DMS53 treated with DMSO at 0.1 percent for 48 hours (cell line): ENCODE measurements at regions not wholly inside any gene's neighbourhood (a gene's known extent, or its start where the extent isn't known, plus 50 kb on each side); places are given as distances from the start of the nearest gene placed in this dataset.

Experiments
- DNase-seq: peaks from one replicate; lab custom pipeline; 2025; ENCODE audit not compliant: unreplicated experiment; lab: John Stamatoyannopoulos, UW

DNA sequence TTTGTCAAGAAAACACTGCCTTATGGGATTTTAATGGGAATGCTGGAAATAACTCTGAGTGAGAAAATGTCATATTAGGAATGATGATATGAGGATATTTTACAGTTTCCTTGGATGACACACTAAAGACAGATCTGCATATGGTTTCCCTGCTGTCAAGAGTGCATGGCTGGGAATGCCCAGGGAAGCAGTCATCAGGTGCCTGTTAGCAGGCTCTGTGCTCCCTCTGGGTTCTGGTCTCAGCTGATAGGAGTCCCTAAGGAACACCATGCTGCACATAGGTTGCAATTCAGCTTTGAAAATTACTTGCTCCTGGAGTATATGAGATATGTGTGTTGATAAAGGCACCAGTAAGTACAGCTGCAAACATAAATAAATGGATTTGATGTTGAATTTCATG lies 1064.6 kb downstream of the TUSC7 start:
- no peak for DNase-seq

DNA sequence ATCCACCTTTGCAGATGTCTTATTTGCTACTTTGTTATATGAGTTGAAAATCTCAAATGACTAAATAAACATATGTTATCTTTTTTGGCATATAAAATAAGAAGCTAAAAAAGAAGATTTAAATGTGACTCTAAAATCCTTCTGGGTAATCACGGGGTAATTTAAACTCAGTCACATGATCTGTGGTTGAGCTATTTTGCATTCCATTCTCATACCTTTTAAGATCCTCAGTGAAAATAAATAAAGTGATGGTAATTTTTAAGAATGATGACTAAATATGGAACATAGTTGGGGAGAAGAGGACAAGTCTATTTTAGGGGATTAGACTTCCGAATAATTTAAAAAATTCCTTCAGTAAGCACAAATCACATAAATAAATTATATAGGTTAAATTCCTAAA lies 1076.8 kb downstream of the TUSC7 start:
- no peak for DNase-seq

DNA sequence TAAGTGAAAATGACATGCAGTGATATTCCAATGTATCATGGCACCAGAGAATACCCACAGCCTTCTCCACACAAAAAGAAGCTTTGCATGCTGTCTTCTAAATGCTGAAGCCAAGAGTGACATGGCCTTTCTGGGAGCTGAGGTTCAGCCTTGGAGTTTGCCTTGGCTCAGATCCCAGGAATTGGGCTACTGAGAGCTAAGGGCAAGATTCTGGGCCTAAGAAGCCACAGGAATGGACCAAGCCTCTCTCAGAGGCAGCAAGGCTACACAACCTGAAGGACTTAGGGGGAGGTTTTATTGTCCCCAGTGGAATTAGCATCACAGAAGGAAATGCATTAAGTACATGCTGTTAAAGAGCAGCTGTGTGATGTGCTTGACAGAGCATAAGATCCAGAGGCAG lies 1078.5 kb downstream of the TUSC7 start:
- DNase-seq = no peak

DNA sequence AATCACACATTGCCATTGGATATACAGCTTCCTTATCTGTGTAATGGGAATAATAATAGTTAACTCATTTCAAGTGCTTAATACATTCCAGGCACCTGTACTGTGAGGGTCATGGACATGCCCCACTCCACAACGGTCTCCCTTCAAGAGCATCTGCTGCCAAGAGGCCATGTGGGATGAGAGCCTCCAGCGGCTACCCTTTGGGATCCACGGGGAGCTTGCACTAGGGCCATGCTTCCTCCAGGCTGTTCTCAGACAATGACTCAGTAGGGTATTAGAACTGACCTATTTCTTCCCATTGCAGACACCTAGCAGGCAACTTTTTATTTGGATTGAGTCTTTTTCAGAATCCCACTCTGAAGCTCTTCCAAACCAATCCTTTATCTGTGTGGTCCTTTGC lies 1078.9 kb downstream of the TUSC7 start:
- DNase-seq = no peak

DNA sequence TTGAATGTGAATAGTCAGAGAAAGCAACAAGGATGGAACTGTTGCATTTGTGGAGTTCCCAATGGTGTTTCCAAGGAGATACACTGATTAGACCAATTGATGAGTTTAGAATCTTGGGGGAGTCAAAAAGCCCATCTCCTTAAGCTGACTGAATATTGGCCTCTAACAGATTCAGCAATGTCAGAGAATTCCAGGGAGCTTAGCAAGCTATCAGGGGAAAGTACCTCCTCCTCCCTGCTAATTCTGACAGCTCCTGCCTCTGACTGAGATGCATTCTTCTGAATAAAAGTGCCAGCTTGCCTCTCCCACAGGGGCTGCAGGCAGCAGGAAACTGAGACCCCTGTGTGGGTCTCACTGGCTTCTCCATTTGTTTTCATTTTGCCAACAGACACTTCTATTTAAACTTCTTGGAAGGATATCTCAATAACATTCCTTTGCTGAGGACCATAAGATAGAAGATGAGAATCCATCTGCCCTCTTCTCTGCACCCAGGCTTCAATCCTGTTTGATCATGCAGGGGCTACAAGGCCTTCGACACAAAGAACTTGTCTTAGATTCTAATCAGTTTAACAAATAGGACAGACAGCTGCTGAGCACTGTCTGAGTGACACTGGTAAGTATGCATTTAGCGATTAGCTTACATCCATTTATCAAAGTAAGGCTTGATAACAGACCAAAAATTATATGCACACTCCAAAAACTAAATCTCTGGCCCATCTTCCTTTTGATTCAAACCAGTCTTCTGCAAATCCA lies 1080.8 kb downstream of the TUSC7 start:
- DNase-seq = no peak

DNA sequence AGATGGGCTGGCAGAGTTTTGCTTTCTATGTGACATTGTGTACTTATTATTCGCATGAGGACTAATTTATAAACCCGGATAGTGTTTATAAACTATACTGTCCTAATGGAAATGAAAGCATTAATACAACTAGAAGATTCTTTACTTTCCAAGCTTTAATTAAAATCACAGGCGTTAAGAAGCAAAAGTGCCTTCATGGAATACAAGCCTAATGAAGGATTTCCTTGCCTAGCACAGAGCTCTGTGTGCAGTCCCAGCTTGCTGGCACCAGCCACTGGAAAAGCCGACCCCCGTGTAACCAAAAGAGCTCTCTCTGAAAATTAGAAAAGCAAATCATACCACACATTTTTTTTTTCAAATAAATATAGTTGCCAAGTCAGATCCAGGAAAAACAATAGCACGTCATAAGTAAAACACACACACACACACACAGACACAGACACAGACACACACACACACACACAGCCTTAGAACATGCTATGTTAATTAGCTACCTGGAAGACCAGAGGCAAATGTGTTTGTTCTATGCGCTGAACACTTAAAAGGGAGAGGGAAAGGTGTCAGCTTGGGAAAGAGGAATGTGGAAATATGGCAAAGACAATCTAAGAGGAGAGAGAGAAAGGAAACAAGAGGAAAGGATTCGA lies 1084.2 kb downstream of the TUSC7 start:
- no peak for DNase-seq

DNA sequence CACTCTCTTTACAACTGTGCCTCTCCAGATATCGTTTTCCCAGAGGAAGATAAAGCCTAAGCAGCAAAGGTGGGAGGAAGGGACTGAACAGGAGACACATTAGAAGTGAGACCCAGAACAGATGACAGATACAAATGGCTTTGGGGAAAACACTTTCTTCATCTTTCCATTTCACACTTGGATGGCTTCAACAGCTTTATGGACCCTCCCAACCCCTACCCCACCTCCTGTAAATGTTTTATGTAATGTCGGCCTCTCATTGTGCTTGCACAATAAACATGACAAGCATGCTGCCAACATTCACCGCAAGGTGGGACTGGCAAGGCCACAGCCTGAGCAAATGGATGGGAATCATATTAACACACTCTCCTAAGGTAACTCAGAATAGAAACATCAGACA lies 1088.6 kb downstream of the TUSC7 start:
- no peak for DNase-seq

DNA sequence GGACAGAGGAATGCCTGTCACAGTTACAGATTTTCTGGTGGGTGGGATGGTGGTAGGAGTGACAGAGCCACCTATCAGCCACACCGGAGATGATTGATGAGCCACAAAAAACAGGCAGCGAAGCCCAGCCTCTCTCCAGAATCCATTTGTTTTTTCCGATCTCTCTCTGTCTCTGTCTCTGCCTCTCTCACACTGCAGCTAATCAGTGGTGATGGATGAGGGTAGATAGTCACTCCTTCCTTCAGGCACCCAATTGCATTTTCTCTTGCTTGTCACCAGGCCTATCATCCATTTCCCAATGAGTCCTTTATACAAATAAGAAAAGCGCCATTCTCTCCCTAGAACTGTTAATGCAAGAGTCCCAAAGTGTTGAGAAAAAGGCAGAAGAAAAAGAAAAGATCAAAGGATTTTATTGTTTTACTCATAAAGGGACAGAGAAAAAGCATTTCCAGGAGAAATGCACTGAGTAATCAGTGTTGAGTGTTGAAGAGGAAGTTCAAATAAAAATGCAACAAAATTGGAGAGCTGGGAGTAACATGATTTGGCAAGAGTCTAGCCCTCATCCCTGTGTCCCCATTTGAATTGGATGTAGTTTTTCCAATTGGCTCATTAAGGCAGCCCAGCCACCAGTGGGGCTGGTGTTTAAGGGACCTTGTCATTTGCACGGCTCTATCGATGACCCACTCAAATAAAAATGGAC lies 1089.3 kb downstream of the TUSC7 start:
- DNase-seq = no peak

DNA sequence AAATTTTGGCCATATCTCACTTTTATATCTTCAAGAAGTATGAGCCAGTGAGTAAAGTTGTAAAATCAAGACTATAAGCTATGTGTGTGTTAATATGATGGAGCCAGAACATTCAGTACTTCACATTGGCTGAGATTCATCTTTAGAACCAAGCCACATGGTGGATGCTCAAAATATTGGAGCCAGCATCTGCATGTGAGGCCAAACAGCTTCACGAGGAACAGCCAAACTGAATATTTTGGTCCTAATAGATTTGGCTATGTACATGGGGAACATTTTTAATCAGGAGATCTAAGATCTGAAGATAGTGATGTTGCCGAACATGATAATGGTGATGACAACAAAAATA lies 1089.8 kb downstream of the TUSC7 start:
- no peak for DNase-seq

DNA sequence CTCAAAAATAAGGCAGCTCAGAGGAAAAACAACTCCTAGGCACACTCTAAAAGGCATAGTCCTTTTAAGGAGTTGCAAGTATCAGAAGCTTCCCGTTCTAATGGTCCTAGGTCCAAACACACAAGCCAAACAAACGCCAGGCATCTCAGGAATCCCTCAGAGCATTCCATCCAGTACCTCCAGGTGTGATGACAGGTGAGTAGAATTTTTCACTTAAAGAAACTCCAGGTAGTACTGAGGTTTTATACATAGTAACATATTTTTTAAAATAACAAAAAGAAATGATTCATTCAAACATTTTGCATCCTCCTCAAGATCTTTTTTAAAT lies 1092.3 kb downstream of the TUSC7 start:
- DNase-seq = no peak

DNA sequence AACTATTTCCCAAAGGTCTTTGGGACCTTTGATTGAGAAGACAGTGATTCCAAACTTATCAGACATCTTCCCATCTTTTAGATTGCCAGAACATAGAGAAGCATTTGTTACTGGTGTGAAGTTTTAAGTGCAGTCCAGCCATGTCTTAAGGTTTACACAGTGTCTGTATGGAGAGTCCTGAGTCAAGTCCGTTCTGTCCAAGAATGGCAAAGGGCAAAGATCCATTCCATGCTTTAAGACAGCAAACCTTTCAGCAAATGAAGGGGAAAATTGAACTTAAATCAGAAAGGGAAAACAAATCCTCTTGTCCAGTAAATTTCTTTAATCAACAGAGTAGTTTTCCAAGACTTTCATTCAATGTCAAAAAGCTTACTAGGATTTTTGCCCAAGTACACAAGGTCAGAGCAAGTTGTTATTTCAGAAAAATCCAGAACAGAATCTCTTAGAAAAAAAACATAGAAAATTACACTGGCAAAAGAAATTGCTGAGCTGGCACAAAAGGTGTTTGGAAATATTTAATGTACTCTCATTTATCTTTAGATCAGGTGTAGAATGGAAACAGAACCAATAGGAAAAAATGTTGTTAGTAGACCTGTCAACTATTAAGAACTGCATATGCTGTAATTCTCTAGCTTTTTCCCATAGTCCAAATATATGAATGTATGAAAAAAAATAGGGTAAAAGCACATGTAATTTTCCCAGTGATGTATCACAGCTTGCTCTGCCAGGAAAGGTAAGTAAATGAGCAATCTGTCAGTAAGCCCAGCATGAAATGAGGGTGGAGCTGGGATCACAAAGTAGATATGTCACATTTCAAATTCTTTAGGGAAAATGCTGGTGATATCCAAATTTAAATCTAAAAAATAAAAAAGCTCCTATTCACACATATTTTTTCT lies 1099.9 kb downstream of the TUSC7 start:
- DNase-seq = no peak

DNA sequence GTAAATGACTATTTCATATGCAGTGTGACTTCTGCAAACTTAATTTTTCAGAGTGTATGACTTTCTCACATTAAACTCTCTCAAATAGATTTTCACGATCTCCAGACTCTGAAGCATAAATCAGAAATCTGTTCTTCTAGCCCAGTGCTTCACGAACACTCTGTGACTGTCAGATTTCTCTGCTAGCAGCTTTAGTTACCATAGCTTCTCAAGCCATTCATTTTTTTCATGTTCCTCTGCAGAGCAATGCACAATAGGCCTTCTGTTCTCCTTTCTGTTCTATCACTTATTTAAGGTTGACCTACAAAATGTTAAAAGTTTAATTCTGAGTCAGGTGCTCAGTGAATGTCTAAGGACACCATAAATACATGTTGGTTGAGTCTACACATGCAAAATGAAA lies 1102.2 kb downstream of the TUSC7 start:
- no peak for DNase-seq

DNA sequence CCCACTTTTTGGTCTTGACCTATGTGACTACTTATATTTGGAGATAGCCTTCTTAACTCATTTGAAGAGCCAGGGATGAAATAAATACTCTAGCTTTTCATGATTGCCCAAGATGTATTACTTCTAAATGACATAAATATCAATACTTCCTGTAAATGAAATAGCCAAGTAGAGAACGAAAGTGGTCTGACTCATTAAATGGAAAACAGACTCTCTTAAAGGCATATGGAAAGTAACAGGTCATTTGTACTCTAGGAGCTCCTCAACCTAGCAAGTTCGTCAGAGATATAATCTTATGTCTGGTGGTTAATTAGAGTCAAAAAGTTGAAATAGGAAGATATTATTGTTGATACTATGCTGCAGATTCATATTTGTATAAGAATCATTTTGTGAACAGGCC lies 1105.4 kb downstream of the TUSC7 start:
- DNase-seq = no peak

DNA sequence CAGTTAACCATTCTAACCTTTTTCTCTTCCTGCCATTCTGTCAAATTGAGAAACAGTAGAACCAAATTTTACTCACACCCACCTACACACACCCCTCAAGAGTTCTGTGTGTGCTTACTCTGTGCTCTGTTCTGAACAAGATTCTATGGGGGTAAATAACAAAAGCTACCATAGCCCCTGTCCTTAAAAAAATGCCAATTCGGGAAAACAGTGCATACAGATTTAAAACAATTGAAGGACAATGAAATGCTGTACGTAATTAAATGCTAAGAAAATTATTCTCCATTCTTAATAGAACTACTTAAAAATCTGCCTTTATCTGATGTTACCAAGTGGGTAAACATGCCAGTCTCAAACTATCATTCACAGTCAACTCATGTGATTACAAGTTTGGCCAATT lies 1107.5 kb downstream of the TUSC7 start:
- no peak for DNase-seq

DNA sequence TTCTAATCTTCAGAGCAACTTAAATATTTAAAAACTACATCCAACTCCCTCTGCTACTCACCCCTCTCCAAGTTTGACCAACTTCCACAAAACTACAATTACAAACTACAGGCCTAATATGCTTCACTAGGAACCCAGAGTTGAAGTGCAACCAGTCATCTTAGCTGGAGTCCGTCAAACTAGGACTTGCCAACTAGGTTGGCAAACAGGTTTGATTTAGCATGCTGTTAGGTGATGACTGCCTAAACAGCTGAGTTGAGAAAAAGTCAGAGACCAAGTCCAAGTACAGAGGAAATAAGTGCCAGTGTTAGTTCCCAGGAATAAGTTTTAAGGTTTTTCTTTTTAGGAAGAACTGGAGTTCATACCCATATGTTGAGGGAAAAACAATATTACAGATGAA lies 1109.0 kb downstream of the TUSC7 start:
- no peak for DNase-seq

DNA sequence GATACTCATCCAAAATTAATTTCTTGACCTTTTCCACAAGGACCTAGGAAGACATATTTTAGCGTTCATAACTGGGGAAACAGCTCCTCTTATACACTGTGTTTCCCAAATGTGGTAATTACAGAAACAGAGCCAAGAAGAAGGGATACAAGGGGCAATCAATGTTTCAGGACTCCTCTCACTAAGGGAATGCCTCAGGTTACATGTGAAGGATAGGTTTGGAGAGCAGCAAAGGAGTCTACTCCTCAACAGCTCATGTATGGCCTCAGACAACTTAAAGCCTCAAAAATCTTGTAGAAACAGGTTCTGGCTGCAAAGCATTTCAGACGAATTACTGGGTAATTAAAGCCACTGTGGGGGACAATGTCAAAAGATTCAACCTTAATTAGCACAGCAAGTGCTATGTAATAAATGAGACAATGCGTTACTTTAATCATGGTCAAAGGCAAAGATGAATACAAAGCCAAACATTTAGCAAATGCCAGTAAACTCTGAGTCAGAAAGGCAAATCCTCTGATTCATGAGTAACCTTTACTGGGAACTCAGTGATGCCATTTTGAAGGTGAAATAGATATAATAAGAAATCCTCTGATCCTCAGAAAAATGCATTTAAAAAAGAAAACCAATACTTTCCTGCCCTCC lies 1111.2 kb downstream of the TUSC7 start:
- no peak for DNase-seq

DNA sequence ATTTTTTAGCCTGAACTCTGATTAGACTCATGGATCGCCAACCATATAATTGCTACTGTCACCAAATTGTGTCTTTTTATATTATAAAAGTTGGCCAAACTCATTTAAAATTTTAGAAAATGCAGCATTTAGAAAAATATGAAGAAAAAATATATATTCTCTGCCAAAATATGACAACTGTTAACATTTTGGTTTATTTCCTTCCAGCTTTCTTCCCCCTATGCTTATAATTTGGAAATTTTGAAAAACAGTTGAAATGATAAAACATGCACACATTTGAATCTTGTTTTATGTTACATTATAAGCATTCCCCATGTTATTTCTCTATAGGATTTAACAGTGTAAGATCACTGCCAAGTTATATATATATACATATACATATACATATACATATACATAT lies 1112.8 kb downstream of the TUSC7 start:
- no peak for DNase-seq

DNA sequence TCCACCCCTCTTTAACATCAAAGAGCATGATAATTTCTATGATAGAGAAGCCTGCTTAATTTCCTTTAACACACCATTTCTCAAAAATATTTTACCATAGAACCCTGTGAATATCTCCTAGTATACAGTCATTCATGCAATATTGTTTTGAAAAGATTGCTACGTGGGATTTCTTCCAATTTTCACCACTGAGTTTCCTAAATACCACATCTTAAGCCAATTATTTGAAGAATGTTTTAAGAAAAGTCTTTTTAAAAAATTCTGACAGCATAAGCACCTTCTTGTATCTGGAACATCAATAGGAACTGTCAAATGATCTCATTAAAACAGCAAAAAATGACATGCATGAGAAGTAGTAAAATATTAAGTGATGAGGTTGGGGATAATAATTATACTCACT lies 1126.7 kb downstream of the TUSC7 start:
- DNase-seq = no peak

DNA sequence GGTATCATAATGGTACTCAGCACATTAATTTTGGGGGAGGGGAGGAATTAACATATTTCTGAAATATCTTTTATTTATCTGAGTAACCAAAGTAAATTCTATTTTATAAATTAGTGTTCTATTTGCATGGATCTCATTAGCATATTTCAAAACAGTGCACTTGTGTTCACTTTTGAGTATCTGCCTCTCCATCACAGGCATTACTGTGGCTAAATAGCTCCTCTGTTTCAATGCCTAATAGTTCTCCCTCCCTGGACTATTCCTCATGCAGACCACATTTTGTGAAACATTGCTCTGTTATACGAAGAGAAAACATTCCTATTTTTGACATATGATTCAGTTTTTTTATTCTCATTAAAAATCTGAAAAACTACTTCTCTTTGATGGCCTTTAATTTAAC lies 1127.8 kb downstream of the TUSC7 start:
- no peak for DNase-seq

DNA sequence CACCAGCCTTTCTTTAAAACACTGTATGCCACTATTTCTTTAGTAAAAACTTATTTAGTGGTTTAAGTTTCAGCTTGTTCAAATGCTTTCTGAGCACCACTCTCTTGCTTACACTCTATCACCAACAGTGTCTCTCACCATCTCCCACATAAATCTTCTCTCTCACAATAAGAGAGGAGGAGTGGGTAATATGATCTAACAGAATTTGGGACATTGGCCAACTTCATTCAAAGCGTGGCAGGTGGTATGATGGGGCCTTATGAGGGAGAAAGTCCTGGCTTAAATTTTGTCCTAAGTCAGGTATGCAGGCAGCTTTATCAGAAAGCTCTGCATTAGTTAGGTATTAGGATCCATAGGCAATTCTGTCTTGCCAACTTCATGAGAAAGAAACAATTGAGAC lies 1132.5 kb downstream of the TUSC7 start:
- DNase-seq = no peak

DNA sequence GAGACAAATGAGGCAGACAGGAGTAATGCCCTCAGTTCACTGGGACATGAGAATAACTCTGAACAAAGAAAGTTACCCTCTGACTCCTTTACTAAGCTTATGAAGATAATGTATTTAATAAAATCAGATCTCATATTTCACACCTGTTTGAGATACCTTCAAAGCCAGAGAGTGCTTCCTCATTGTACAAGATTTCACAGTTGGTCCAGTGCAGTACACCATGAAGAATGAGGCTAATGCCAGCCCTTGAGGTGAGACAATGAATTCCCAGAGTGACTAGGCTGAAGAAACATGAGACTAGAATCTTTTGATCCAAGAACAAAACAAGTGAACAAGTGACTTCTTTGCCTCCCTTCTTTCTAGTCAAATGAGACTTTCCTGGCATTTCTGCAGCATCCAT lies 1133.8 kb downstream of the TUSC7 start:
- no peak for DNase-seq
